Loucy (cell line): ENCODE measurements at regions not wholly inside any gene's neighbourhood (a gene's known extent, or its start where the extent isn't known, plus 50 kb on each side); places are given as distances from the start of the nearest gene placed in this dataset.

ENCODE experiments used
- H2AFZ ChIP-seq: fragments of 200-600 bp; sonication (generic); 2 replicates; pipeline ENCODE4 v1.6.0; 2016; ENCODE audit warnings: antibody characterized with exemption, mild to moderate bottlenecking, low read length, moderate library complexity
- H3F3A ChIP-seq: fragments of 200-600 bp; 2 replicates; pipeline ENCODE4 v1.6.0; 2016; ENCODE audit warnings: antibody characterized with exemption, low read depth, mild to moderate bottlenecking
- H3K27me3 ChIP-seq: fragments of 200-600 bp; sonication (generic); 2 replicates; pipeline ENCODE4 v1.6.1; 2014; ENCODE audit warnings: low read length, mild to moderate bottlenecking; ENCODE audit not compliant: insufficient read depth, poor library complexity, severe bottlenecking
- H3K36me3 ChIP-seq: fragments of 200-600 bp; sonication (generic); 2 replicates; pipeline ENCODE4 v1.6.1; 2016; ENCODE audit warnings: low read length; ENCODE audit not compliant: insufficient read depth
- H3K4me1 ChIP-seq: fragments of 200-600 bp; sonication (generic); 2 replicates; pipeline ENCODE4 v1.5.1; 2014; ENCODE audit warnings: low read length, mild to moderate bottlenecking; ENCODE audit not compliant: insufficient read depth, poor library complexity, severe bottlenecking
- H3K4me2 ChIP-seq: fragments of 200-600 bp; sonication (generic); 2 replicates; pipeline ENCODE4 v1.6.0; 2014; ENCODE audit warnings: antibody characterized with exemption, low read length, low read depth, mild to moderate bottlenecking; ENCODE audit not compliant: poor library complexity, severe bottlenecking
- H3K4me3 ChIP-seq: fragments of 200-600 bp; sonication (generic); 2 replicates; pipeline ENCODE4 v1.5.1; 2014; ENCODE audit warnings: low read length, mild to moderate bottlenecking, mixed read lengths; ENCODE audit not compliant: poor library complexity, severe bottlenecking
- H3K79me2 ChIP-seq: fragments of 200-600 bp; sonication (generic); 2 replicates; pipeline ENCODE4 v1.6.1; 2014; ENCODE audit warnings: low read length; ENCODE audit not compliant: insufficient read depth
- H3K9ac ChIP-seq: fragments of 200-600 bp; sonication (generic); 2 replicates; pipeline ENCODE4 v1.6.0; 2014; ENCODE audit warnings: mild to moderate bottlenecking, low read depth, low read length, moderate library complexity; ENCODE audit not compliant: poor library complexity, severe bottlenecking
- H3K9me2 ChIP-seq: fragments of 200-600 bp; sonication (generic); replicated peaks from 2 replicates; pipeline ENCODE4 v1.6.1; 2016; ENCODE audit warnings: low read depth, low read length, mixed read lengths
- H3K9me3 ChIP-seq: fragments of 200-600 bp; sonication (generic); 2 replicates; pipeline ENCODE4 v1.6.1; 2014; ENCODE audit warnings: mild to moderate bottlenecking, antibody characterized with exemption, low read length, low read depth; ENCODE audit not compliant: insufficient read depth
- H4K20me1 ChIP-seq: fragments of 200-600 bp; sonication (generic); 2 replicates; pipeline ENCODE4 v1.6.0; 2014; ENCODE audit warnings: antibody characterized with exemption, low read length, mild to moderate bottlenecking; ENCODE audit not compliant: insufficient read depth, poor library complexity, severe bottlenecking
- EZH2phosphoT487 ChIP-seq: fragments of 200-600 bp; IDR thresholded peaks from 2 replicates; pipeline ENCODE4 v1.6.1; 2018; ENCODE audit warnings: antibody characterized with exemption, mild to moderate bottlenecking, moderate library complexity, borderline replicate concordance
- TF ChIP-seq, protein P1 (sequence below): fragments of 200-600 bp; sonication (generic); conservative IDR thresholded peaks from 2 replicates; pipeline ENCODE4 v1.5.1; 2014; ENCODE audit warnings: mild to moderate bottlenecking, antibody characterized with exemption, low read length

- Histone ChIP-seq H3K9ac (no peak overlapping the region), H3K4me1 (no peaks in the 10 kb centered on the region), H3F3A (no peaks in the 10 kb centered on the region), H3K27me3 (no peaks in the 10 kb centered on the region), H3K9me3 (no peaks in the 10 kb centered on the region), H3K4me2 (no peak overlapping the region), H3K79me2 (no peaks in the 10 kb centered on the region), H3K36me3 (no peaks in the 10 kb centered on the region), H2AFZ (no peak overlapping the region), H4K20me1 (no peaks in the 10 kb centered on the region), H3K9me2 (no peaks in the 10 kb centered on the region), H3K4me3 (no peak overlapping the region)
- TF ChIP-seq, protein P1, sequence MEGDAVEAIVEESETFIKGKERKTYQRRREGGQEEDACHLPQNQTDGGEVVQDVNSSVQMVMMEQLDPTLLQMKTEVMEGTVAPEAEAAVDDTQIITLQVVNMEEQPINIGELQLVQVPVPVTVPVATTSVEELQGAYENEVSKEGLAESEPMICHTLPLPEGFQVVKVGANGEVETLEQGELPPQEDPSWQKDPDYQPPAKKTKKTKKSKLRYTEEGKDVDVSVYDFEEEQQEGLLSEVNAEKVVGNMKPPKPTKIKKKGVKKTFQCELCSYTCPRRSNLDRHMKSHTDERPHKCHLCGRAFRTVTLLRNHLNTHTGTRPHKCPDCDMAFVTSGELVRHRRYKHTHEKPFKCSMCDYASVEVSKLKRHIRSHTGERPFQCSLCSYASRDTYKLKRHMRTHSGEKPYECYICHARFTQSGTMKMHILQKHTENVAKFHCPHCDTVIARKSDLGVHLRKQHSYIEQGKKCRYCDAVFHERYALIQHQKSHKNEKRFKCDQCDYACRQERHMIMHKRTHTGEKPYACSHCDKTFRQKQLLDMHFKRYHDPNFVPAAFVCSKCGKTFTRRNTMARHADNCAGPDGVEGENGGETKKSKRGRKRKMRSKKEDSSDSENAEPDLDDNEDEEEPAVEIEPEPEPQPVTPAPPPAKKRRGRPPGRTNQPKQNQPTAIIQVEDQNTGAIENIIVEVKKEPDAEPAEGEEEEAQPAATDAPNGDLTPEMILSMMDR, result no peak
- no peak for TF ChIP-seq EZH2phosphoT487
These were observed 279.6 kb downstream of the SQOR start for GRCh38 chr15:45914425-45914824.

GRCh38 chr15:45918839-45919238 is 284.0 kb downstream of the SQOR start:
- no peaks in the 10 kb centered on the region for H3K9me3 ChIP-seq
- no peaks in the 10 kb centered on the region for H3K36me3 ChIP-seq
- H3K79me2 ChIP-seq, result no peaks in the 10 kb centered on the region
- no peak overlapping the region for H3K4me2 ChIP-seq
- no peaks in the 10 kb centered on the region for H3K27me3 ChIP-seq
- H3K9me2 ChIP-seq, result no peaks in the 10 kb centered on the region
- no peaks in the 10 kb centered on the region for H3K4me1 ChIP-seq
- H3K4me3 ChIP-seq, result no peak overlapping the region
- TF ChIP-seq, protein P1, result no peak
- no peak for TF ChIP-seq EZH2phosphoT487
- no peak overlapping the region for H2AFZ ChIP-seq
- H3F3A ChIP-seq, result no peaks in the 10 kb centered on the region
- H4K20me1 ChIP-seq, result no peaks in the 10 kb centered on the region
- H3K9ac ChIP-seq, result no peak overlapping the region

GRCh38 chr15:45919806-45920205 is 285.0 kb downstream of the SQOR start:
- Histone ChIP-seq H3K79me2 (no peaks in the 10 kb centered on the region), H3K9me2 (no peaks in the 10 kb centered on the region), H4K20me1 (no peaks in the 10 kb centered on the region), H3K4me1 (no peaks in the 10 kb centered on the region), H2AFZ (no peak overlapping the region), H3K36me3 (no peaks in the 10 kb centered on the region), H3K9ac (no peak overlapping the region), H3K27me3 (no peaks in the 10 kb centered on the region), H3K4me2 (no peak overlapping the region), H3K4me3 (no peak overlapping the region), H3F3A (no peaks in the 10 kb centered on the region), H3K9me3 (no peaks in the 10 kb centered on the region)
- no peak for TF ChIP-seq EZH2phosphoT487
- TF ChIP-seq, protein P1, result no peak
